DOHH2 (cell line): ENCODE measurements at regions not wholly inside any gene's neighbourhood (a gene's known extent, or its start where the extent isn't known, plus 50 kb on each side); places are given as distances from the start of the nearest gene placed in this dataset.

Experiments
- CTCF ChIP-seq: fragments of 200-600 bp; sonication (generic); IDR thresholded peaks from one replicate; pipeline ENCODE4 v1.5.1; 2014; ENCODE audit warnings: antibody characterized with exemption, mild to moderate bottlenecking, low read depth, low read length; ENCODE audit not compliant: poor library complexity, severe bottlenecking
- EZH2phosphoT487 ChIP-seq: fragments of 200-600 bp; sonication (generic); IDR thresholded peaks from 2 replicates; pipeline ENCODE4 v1.6.1; 2017; ENCODE audit warnings: borderline replicate concordance, mild to moderate bottlenecking, antibody characterized with exemption, low read length, moderate library complexity, mixed read lengths

- TF ChIP-seq CTCF (no peak), EZH2phosphoT487 (no peak)
These were observed 119.3 kb upstream of the RAP1B start for GRCh38 chr12:68491204-68491960.
